ENCODE measurements at regions not wholly inside any gene's neighbourhood (a gene's known extent, or its start where the extent isn't known, plus 50 kb on each side); places are given as distances from the start of the nearest gene placed in this dataset.

DNA sequence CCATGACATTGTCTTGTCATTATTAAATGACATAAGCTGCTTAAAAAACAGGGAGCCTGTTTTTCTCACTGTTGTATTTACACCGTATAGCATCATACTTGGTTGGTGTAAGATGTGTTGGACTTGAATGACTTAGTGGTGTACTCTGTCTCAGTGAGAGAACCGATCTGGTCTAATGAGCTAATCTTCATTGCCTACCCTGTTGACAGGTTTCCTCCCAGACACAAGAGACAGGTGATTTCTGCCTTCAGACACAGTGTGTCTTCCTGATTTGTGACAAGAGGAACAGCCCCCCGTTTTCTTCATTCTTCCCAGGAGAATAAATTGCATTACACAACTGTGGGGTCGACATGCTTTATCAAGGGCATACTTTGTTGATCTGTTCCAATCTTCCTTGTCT lies 137.2 kb upstream of the ID4 start:
- Histone ChIP-seq H3K36me3 (ENCODE audit: control insufficient read depth in 2 of 2, extremely low read depth in 1 of 2, insufficient read depth in 2 of 2, low read length in 2 of 2) (no peaks in the 10 kb centered on the region), H3K9ac (replicated peaks; ENCODE audit: extremely low read depth, insufficient read depth, low read length) (no peak overlapping the region), H3K4me3 (replicated peaks in 1 of 3; ENCODE audit: insufficient read depth in 1 of 3, low read depth in 1 of 3, low read length in 3 of 3) (no peak overlapping the region), H4K20me1 (replicated peaks; ENCODE audit: control insufficient read depth, extremely low read depth, insufficient read depth, low read length) (no peaks in the 10 kb centered on the region), H3K4me2 (ENCODE audit: insufficient read depth, low read length) (no peak overlapping the region), H3K9me3 (replicated peaks; ENCODE audit: control insufficient read depth, insufficient read depth, low read length) (peaks cover 6% of the 10 kb centered on the region), H2AFZ (ENCODE audit: low read depth, low read length) (no peak overlapping the region), H3K27me3 (ENCODE audit: control insufficient read depth in 2 of 2, insufficient read depth in 2 of 2, low read length in 2 of 2) (no peaks in the 10 kb centered on the region), H3K9me1 (replicated peaks; ENCODE audit: control insufficient read depth, extremely low read depth, insufficient read depth, low read length) (no peaks in the 10 kb centered on the region), H3K4me1 (ENCODE audit: control insufficient read depth, extremely low read depth, insufficient read depth, low read length) (no peaks in the 10 kb centered on the region), H3K79me2 (ENCODE audit: control insufficient read depth, insufficient read depth, low read length) (no peaks in the 10 kb centered on the region), H3K27ac (ENCODE audit: insufficient read depth, low read depth, low read length) (no peak overlapping the region)
- ChIA-PET CTCF (no interaction called here), POLR2A (no interaction called here)
- dilution Hi-C loops (cut with MboI; ENCODE audit: extremely low pct_ligation_motif_present, low sequenced_read_pairs), result no loop called here
- TF ChIP-seq, protein P1, sequence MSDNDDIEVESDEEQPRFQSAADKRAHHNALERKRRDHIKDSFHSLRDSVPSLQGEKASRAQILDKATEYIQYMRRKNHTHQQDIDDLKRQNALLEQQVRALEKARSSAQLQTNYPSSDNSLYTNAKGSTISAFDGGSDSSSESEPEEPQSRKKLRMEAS (IDR thresholded peaks at IDR 0.05; ENCODE audit: insufficient read depth, insufficient read length), result no peak
- TF ChIP-seq POLR2AphosphoS5 (IDR thresholded peaks at IDR 0.05; ENCODE audit: insufficient read depth, low read depth, low read length) (no peak), GATA2 (IDR thresholded peaks at IDR 0.05; ENCODE audit: insufficient read depth, insufficient read length, low read depth, low read length) (no peak), MYC (IDR thresholded peaks at IDR 0.05; ENCODE audit: low read depth, low read length) (no peak), EZH2 (IDR thresholded peaks at IDR 0.05; ENCODE audit: borderline replicate concordance, low read depth, low read length, severe bottlenecking) (no peak), POLR2A (IDR thresholded peaks at IDR 0.05; ENCODE audit: low read depth, low read length) (no peak), FOS (IDR thresholded peaks at IDR 0.05; ENCODE audit: borderline replicate concordance, insufficient read depth, low read length) (no peak), JUN (IDR thresholded peaks at IDR 0.05; ENCODE audit: borderline replicate concordance, insufficient read depth, insufficient read length, low read depth) (no peak)
- TF ChIP-seq, protein P2, sequence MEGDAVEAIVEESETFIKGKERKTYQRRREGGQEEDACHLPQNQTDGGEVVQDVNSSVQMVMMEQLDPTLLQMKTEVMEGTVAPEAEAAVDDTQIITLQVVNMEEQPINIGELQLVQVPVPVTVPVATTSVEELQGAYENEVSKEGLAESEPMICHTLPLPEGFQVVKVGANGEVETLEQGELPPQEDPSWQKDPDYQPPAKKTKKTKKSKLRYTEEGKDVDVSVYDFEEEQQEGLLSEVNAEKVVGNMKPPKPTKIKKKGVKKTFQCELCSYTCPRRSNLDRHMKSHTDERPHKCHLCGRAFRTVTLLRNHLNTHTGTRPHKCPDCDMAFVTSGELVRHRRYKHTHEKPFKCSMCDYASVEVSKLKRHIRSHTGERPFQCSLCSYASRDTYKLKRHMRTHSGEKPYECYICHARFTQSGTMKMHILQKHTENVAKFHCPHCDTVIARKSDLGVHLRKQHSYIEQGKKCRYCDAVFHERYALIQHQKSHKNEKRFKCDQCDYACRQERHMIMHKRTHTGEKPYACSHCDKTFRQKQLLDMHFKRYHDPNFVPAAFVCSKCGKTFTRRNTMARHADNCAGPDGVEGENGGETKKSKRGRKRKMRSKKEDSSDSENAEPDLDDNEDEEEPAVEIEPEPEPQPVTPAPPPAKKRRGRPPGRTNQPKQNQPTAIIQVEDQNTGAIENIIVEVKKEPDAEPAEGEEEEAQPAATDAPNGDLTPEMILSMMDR (IDR thresholded peaks at IDR 0.05; ENCODE audit: extremely low read depth in 1 of 2, insufficient read depth in 1 of 2, low read depth in 1 of 2, low read length in 2 of 2), result no peak
- BruUV-seq (replicated peaks), result no TSS peak
- FAIRE-seq, result no peak
- DNase-seq (ENCODE audit: low read depth, low spot score), result no peak
- intact Hi-C loops (cut with micrococcal nuclease), result no loop called here

Data from endothelial cell of umbilical vein (primary cell).